GM21619 (cell line): ENCODE measurements at regions not wholly inside any gene's neighbourhood (a gene's known extent, or its start where the extent isn't known, plus 50 kb on each side); places are given as distances from the start of the nearest gene placed in this dataset.

Experiments
- ATAC-seq: cut with Tn5 transposase; IDR thresholded peaks from one replicate; pipeline ENCODE4 v1.9.1; 2021; ENCODE audit not compliant: unreplicated experiment

- ATAC-seq, result peak; percentile 100
These were observed 168.3 kb downstream of the SPRY1 start for GRCh38 chr4:123564758-123565346.

DNA sequence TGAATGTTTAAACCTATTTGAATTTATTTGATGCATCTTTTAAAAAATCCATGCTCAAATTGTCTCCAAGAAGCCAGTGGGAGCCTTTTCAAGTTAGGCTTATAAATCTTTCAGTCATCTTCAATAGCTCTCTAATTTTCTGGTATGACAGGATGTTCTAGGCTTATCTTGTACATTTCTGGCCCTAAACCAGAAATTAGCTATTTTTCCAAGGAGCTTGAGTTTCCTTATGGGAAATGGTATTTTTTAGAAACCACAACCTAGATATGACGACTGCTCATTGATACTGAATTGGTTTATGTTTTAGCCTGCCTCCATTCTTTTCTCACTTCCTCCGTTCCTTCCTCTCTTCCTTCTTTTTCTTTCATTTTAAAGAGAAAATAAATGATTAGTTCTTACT, 172.3 kb downstream of the SPRY1 start:
- no peak for ATAC-seq

- no peak for ATAC-seq
These were observed 172.9 kb downstream of the SPRY1 start for GRCh38 chr4:123569541-123569940.

DNA sequence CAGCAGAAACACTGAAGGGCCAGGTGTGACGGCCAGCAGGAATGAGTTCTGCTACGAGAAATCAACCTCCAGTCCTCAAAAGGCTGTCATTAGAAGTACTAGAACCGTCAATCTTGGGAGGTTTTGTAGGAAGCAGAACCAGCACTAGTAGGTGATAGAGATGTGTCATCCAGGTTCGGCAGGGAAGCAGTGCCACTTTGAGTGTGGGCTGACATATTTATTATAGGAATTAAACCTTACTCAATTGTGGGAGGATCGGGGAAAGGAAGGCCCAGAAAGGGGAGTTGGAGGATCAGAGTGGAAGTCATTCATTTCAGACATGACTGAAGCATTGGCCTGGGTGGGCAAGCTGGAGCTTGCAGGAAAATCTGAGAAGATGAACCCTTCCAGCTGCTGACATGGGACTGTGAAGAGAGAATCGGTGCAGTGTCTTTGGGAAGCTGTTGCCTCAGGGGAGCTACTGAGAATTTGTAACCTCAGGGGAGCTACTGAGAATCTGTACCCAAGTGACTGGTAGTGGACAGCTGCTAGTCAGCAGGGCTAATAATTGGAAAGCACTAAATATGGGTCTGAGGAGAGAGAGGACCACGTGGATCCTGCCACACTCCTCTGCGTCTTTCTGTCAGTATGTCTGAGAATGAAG, 177.4 kb downstream of the SPRY1 start:
- ATAC-seq, result no peak

DNA sequence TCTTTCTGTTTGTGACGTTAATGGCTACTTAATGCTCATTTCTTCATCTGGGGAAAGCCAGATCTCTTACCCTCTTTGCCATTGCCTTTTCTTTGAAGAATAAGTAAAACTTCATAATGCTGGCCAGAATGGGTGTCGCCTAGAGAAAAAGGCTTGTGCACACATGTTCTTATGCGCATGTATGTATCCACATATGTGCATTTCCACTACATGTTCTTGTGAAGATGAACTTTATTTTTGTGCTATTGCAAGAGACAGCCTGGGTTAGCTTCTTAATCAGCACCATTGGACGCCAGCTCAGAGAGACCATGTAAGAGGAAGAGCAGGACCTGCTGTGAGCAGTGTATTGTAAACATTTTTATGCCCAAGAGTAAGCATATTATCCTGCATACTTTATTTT, 178.7 kb downstream of the SPRY1 start:
- no peak for ATAC-seq

DNA sequence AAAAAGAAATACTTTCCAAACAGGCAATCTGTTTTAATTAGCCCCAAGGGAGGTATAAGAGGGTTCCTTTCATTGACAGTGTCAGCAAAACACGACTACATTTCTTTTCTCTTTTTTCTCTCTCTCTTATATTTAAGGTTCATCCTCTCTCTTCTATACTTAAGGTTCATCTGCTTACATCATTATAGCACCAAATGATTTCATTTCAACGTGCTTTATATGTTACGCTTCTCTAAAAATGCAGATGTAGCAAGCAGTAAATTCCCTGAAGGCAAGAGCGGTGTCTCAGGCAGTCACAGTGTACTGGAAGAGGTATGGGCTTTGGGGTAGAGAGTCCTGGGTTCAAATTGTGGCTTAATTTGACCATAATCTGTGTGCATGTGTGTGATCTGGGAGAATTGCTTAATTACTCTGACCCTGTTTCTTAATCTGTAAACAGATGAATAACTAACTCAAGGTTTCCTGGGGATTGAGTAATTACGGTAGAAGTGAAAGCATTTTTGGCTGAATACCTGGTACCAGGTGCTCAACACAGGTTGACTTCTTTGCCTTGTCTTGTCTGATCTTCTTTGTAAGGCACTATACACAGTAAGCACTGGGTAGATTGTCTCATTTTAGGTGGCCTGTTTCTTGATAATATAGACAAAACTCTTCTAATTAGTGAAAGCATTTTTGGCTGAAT, 180.8 kb downstream of the SPRY1 start:
- no peak for ATAC-seq

GRCh38 chr4:123578276-123579029, 181.9 kb downstream of the SPRY1 start:
- no peak for ATAC-seq

DNA sequence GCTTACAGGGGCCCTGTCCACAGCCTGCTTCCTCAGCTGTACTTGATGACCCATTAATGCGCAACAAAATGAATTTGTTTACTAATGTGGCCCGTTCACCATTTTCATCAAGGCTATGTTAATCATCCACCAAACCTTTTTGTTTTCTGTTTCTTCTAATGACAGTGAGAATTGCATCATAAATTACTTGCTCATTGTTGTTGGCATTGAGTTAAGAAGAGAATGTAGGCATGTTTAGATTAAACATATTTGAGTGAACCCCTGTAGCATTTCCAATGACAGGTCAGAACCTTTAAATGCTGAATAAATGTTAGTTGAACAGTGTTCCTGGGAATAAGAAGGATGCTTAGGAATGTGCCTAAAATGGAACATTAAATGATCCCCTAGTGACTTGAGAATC, 183.4 kb downstream of the SPRY1 start:
- no peak for ATAC-seq

DNA sequence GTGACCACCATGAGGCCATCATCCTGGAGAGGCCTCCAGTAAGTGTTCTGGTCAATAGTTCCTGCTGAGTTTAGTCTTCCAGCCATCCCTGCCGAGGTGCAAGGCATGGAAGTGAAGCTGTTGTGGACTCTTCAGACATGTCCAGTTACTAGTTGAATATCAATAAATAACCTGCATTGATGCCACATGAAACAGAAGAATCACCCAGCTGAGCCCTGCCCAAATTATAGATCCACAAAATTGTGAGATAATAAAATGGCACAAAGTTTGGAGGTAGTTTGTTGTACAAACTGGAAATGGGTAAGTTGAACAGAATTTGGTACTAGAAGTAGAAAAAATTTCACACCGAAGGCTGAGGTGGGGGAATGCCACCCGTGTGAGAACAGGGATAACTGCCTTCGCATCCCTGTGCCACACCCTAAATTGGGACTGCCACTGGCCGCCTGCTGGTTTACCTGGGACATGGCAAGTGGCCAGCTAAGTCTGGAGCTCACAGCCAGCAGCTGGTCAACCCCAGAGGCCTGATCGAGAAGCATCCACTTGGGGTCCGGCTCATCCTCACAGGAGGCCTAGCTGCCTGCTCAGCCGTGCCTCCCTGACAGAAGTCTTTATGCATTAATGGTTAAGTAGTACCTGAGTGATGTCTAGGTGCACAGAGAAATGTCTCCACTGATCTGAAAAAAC, 184.5 kb downstream of the SPRY1 start:
- no peak for ATAC-seq

- no peak for ATAC-seq
These were observed 185.2 kb downstream of the SPRY1 start for GRCh38 chr4:123581802-123582201.

DNA sequence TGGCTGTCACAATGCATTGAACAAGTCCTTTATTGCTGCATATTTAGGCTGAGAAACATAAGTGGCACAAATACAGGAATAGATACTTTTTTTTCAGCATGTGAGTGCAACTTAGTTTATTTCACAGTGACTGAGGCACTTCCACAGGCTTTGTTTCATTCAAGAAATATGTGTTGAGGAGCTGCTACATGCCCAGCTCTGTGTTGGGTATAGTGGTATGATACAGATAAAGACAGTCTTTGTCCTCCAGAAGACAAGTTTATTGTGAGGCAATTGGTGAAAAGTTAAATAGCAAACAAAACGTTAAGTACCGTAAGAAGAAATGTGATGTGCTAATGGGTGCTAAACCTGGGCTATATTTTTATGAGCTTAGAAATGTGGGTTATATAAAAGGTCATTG, 186.4 kb downstream of the SPRY1 start:
- no peak for ATAC-seq

- no peak for ATAC-seq
These were observed 188.5 kb downstream of the SPRY1 start for GRCh38 chr4:123585111-123585510.

- ATAC-seq, result no peak
These were observed 191.4 kb downstream of the SPRY1 start for GRCh38 chr4:123587983-123588494.

DNA sequence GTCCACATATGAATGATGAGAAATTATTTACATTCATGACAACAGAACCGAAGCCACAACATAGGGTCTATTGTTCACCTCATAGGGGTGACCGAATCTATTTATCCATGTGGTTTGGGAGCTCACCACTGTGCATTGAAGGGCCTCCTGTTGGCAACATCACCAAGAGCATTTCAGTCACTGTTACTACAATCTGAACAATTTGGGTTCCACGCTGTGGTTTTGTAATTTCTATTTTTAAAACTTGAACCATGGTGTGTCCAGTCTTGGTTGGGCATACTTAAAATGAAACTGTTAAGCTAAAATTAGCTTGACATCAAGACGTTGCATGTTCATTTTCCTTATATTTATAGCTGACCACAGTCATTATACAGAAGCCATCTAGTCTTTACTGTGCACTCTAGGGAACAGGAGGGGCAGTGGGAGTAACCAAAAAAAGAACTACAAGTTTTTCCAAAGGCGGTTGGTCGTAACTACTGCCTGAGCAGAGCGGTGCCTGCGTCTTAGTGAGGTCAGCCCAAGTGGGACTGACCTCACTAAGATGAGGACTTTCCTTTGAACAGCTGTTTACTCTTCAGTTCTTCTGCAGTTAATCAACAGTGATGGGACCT, 192.1 kb downstream of the SPRY1 start:
- peak; percentile 68 for ATAC-seq

DNA sequence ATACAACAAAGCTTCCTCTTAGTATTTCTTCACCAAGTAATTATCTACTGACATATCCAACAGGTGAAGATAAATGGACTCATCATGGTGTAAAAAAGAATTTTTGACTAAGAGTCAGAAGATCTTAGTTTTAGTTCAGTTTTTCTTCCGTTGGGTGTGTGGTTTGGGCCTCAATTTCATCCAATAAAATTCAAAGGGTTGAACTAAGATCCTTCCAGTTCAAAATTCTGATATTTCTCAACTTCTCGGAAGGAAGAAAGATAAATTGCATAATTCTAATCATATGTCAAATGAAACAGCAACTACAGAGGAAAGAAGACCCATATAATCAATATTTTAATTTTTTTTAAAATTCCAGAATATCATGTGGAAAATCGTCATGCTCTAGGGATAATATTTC, 192.7 kb downstream of the SPRY1 start:
- ATAC-seq, result no peak

DNA sequence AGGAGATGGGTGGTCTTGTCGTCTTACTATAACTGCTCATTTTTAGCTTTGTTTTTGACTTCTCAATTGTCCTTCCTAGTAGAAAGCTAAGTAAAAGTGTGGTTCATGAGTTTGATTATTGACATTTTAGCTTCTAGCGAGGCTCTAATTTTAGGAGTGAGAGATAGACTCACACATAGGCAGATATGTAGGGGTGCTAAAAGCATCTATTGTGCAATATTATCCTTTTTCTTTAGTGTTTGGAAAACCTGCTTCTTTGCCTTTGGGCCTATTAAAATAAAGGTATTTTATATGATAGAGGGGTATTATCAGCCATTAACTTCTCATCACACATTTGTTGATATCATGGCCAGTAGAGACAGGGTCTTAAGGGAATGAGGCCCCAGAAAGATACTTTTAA, 195.3 kb downstream of the SPRY1 start:
- ATAC-seq, result no peak

DNA sequence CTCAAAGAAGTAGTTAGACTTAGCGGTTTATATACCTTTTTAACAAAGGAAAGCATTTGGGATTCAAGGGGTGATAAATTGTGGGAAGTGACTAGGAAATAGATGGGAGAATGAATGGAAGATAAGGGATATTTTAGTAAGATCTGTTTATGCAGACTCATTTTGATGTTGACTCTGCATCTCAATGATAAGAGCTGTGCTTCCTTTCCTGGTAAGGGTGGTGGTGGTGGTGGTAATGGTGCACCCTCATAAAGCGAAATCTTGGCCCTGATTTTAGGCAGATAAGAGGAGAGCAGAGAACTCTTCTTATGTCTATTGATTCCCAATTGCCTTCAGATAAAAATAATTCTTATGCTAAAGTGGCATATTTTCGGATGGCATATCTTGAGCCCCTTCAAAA, 197.1 kb downstream of the SPRY1 start:
- no peak for ATAC-seq

- no peak for ATAC-seq
These were observed 200.2 kb downstream of the SPRY1 start for GRCh38 chr4:123596805-123597204.

GRCh38 chr4:123597586-123597985, 201.0 kb downstream of the SPRY1 start:
- ATAC-seq, result no peak

GRCh38 chr4:123598331-123598730, 201.7 kb downstream of the SPRY1 start:
- no peak for ATAC-seq
